ENCODE measurements at regions not wholly inside any gene's neighbourhood (a gene's known extent, or its start where the extent isn't known, plus 50 kb on each side); places are given as distances from the start of the nearest gene placed in this dataset.

Small RNAs in the stretch of these regions (small RNA-seq; reads per million reads assigned to genes)
- gene AL136372.1, result 0 reads per million in 2 experiments
- gene AL357559.1, result 0 reads per million in 2 experiments
- 0 reads per million in 2 experiments for gene AL391813.1
- 0 to 0.13 reads per million in 2 experiments for gene RNA5SP73

Measured in right lobe of liver (tissue), 1 donor.